Islet of Langerhans (tissue), 1 donor: ENCODE measurements at regions not wholly inside any gene's neighbourhood (a gene's known extent, or its start where the extent isn't known, plus 50 kb on each side); places are given as distances from the start of the nearest gene placed in this dataset.
"Not testable (repeated sequence)": the region's sequence is repeated elsewhere in the genome, so short reads cannot be mapped to it uniquely, and the experiment has no call there.

Source experiments
- FAIRE-seq: peaks from one replicate; lab custom pipeline; 2011; peaks lifted over from hg19 to GRCh38; lab: Jason Lieb, UNC

- no peak for FAIRE-seq
Measured at GRCh38 chr4:28822163-28822562, 1898.0 kb upstream of the PCDH7 start.

- FAIRE-seq, result no peak
Measured at GRCh38 chr4:28827866-28828265, 1892.3 kb upstream of the PCDH7 start.

- FAIRE-seq, result no peak
Measured at GRCh38 chr4:28831867-28832266, 1888.3 kb upstream of the PCDH7 start.

- FAIRE-seq, result no peak
Measured at GRCh38 chr4:28832444-28832843, 1887.7 kb upstream of the PCDH7 start.

- no peak for FAIRE-seq
Measured at GRCh38 chr4:28834120-28834519, 1886.0 kb upstream of the PCDH7 start.

GRCh38 chr4:28835501-28835900, 1884.7 kb upstream of the PCDH7 start:
- no peak for FAIRE-seq

- FAIRE-seq, result no peak
Measured at GRCh38 chr4:28842271-28842670, 1877.9 kb upstream of the PCDH7 start.

- no peak for FAIRE-seq
Measured at GRCh38 chr4:28845158-28845557, 1875.0 kb upstream of the PCDH7 start.

- FAIRE-seq, result not testable (repeated sequence)
Measured at GRCh38 chr4:28857028-28857427, 1863.1 kb upstream of the PCDH7 start.

- FAIRE-seq, result peak; percentile 76
Measured at GRCh38 chr4:28868841-28869240, 1851.3 kb upstream of the PCDH7 start.

- no peak for FAIRE-seq
Measured at GRCh38 chr4:28879178-28879577, 1841.0 kb upstream of the PCDH7 start.

- no peak for FAIRE-seq
Measured at GRCh38 chr4:28879900-28880299, 1840.3 kb upstream of the PCDH7 start.

GRCh38 chr4:28883211-28883610, 1837.0 kb upstream of the PCDH7 start:
- no peak for FAIRE-seq

- FAIRE-seq, result no peak
Measured at GRCh38 chr4:28886934-28887333, 1833.2 kb upstream of the PCDH7 start.

- FAIRE-seq, result no peak
Measured at GRCh38 chr4:28890949-28891775, 1829.0 kb upstream of the PCDH7 start.

- no peak for FAIRE-seq
Measured at GRCh38 chr4:28913466-28913865, 1806.7 kb upstream of the PCDH7 start.

- FAIRE-seq, result no peak
Measured at GRCh38 chr4:28916585-28916984, 1803.6 kb upstream of the PCDH7 start.

- FAIRE-seq, result no peak
Measured at GRCh38 chr4:28918871-28919270, 1801.3 kb upstream of the PCDH7 start.

GRCh38 chr4:28921886-28922285, 1798.3 kb upstream of the PCDH7 start:
- FAIRE-seq, result no peak

GRCh38 chr4:28926156-28926555, 1794.0 kb upstream of the PCDH7 start:
- no peak for FAIRE-seq

- FAIRE-seq, result no peak
Measured at GRCh38 chr4:28942631-28943030, 1777.5 kb upstream of the PCDH7 start.

- FAIRE-seq, result no peak
Measured at GRCh38 chr4:28947374-28947773, 1772.8 kb upstream of the PCDH7 start.

GRCh38 chr4:28948501-28948900, 1771.7 kb upstream of the PCDH7 start:
- FAIRE-seq, result no peak

GRCh38 chr4:28966982-28967381, 1753.2 kb upstream of the PCDH7 start:
- no peak for FAIRE-seq
